Tibial artery (tissue), 4 donors: ENCODE measurements at regions not wholly inside any gene's neighbourhood (a gene's known extent, or its start where the extent isn't known, plus 50 kb on each side); places are given as distances from the start of the nearest gene placed in this dataset.

ENCODE experiments used
- DNase-seq, 2 donors: peaks; one replicate each; pipeline ENCODE4 v3.0.0-alpha.2; 2019
- H3K27ac ChIP-seq, 2 donors: fragments of 200-600 bp; sonication (generic) in 1 of 2; 1 replicate in 1 of 2; 2 replicates in 1 of 2; pipeline ENCODE4 v1.5.1; 2018 to 2019; ENCODE audit warnings: mild to moderate bottlenecking in 1 of 2
- H3K27me3 ChIP-seq, 2 donors: fragments of 200-600 bp; sonication (generic) in 1 of 2; one replicate each; pipeline versions ENCODE4 v1.5.1 to v1.6.0; 2016 to 2019
- H3K36me3 ChIP-seq, 3 donors: fragments of 200-600 bp; sonication (generic) in 2 of 3; one replicate each; pipeline ENCODE4 v1.5.1; 2016 to 2019; ENCODE audit warnings: mild to moderate bottlenecking in 2 of 3
- H3K4me1 ChIP-seq, 4 donors: fragments of 200-600 bp; sonication (generic) in 2 of 4; 1 replicate in 3 of 4; 2 replicates in 1 of 4; pipeline ENCODE4 v1.5.1; 2016 to 2019
- H3K4me3 ChIP-seq, 2 donors: fragments of 200-600 bp; sonication (generic) in 1 of 2; 1 replicate in 1 of 2; 2 replicates in 1 of 2; pipeline ENCODE4 v1.5.1; 2018 to 2019; ENCODE audit warnings: mild to moderate bottlenecking in 2 of 2
- H3K9me3 ChIP-seq, 3 donors: fragments of 200-600 bp; sonication (generic) in 1 of 3; one replicate each; pipeline ENCODE4 v1.5.1; 2016 to 2019
- CTCF ChIP-seq, 2 experiments: fragments of 200-600 bp in 1 of 2; fragments of 450-650 bp in 1 of 2; IDR thresholded peaks; one replicate each; pipeline ENCODE4 v1.5.1; 2017 to 2019; ENCODE audit warnings: antibody characterized with exemption in 2 of 2, mild to moderate bottlenecking in 1 of 2, moderate library complexity in 1 of 2
- intact Hi-C: fragments of 100-400 bp; cut with DNase I; formaldehyde crosslinking; loops from one replicate; pipeline ENCODE4 v1.15.0; 2023; ENCODE audit warnings: low total_unique reads

GRCh38 chr10:78371136-78371535, 337.5 kb downstream of the RPS24 start:
- no peak for TF ChIP-seq CTCF (IDR thresholded peaks at IDR 0.05)
- no peak for DNase-seq

GRCh38 chr10:78372806-78373205, 339.1 kb downstream of the RPS24 start:
- Histone ChIP-seq H3K4me3 (no peak overlapping the region), H3K9me3 (no peaks in the 10 kb centered on the region), H3K36me3 (no peaks in the 10 kb centered on the region), H3K27me3 (no peaks in the 10 kb centered on the region), H3K4me1 (peaks cover 0 to 6% (median 0%) of the 10 kb centered on the region in 4 donors), H3K27ac (no peak overlapping the region)
- no peak for DNase-seq
- intact Hi-C loops, result no loop called here
- no peak for TF ChIP-seq CTCF (IDR thresholded peaks at IDR 0.05)

More at GRCh38 chr10:78371136-78371535, 337.5 kb downstream of the RPS24 start:
- Histone ChIP-seq H3K4me1 (peaks cover 0 to 6% (median 0%) of the 10 kb centered on the region in 4 donors), H3K36me3 (no peaks in the 10 kb centered on the region), H3K9me3 (no peaks in the 10 kb centered on the region), H3K27ac (no peak overlapping the region), H3K4me3 (no peak overlapping the region), H3K27me3 (no peaks in the 10 kb centered on the region)
- intact Hi-C loops, result no loop called here

- TF ChIP-seq CTCF (IDR thresholded peaks at IDR 0.05), result no peak
- Histone ChIP-seq H3K27ac (no peak overlapping the region), H3K36me3 (no peaks in the 10 kb centered on the region), H3K4me3 (no peak overlapping the region), H3K27me3 (no peaks in the 10 kb centered on the region), H3K4me1 (peaks cover 0 to 6% (median 0%) of the 10 kb centered on the region in 4 donors), H3K9me3 (peaks cover 0 to 4% (median 2%) of the 10 kb centered on the region in 3 donors)
- DNase-seq, result no peak
- intact Hi-C loops, result no loop called here
These were observed 340.8 kb downstream of the RPS24 start for GRCh38 chr10:78374331-78375028.

- Histone ChIP-seq H3K27ac (no peak overlapping the region), H3K9me3 (peaks cover 0 to 7% (median 4%) of the 10 kb centered on the region in 3 donors), H3K27me3 (no peaks in the 10 kb centered on the region), H3K4me3 (no peak overlapping the region), H3K36me3 (no peaks in the 10 kb centered on the region), H3K4me1 (peaks cover 0 to 2% (median 0%) of the 10 kb centered on the region in 4 donors)
- intact Hi-C loops, result no loop called here
- DNase-seq, result no peak
- TF ChIP-seq CTCF (IDR thresholded peaks at IDR 0.05), result no peak
These were observed 342.5 kb downstream of the RPS24 start for GRCh38 chr10:78375854-78376785.

GRCh38 chr10:78377356-78377755, 343.7 kb downstream of the RPS24 start:
- intact Hi-C loops, result no loop called here
- Histone ChIP-seq H3K4me1 (no peaks in the 10 kb centered on the region), H3K27ac (no peak overlapping the region), H3K36me3 (no peaks in the 10 kb centered on the region), H3K27me3 (no peaks in the 10 kb centered on the region), H3K4me3 (no peak overlapping the region), H3K9me3 (peaks cover 0 to 7% (median 4%) of the 10 kb centered on the region in 3 donors)
- TF ChIP-seq CTCF (IDR thresholded peaks at IDR 0.05), result no peak
- DNase-seq, result no peak
